GM18873 (cell line): ENCODE measurements at regions not wholly inside any gene's neighbourhood (a gene's known extent, or its start where the extent isn't known, plus 50 kb on each side); places are given as distances from the start of the nearest gene placed in this dataset.

Experiments
- ATAC-seq: cut with Tn5 transposase; IDR thresholded peaks from one replicate; pipeline ENCODE4 v1.9.1; 2021; ENCODE audit warnings: mild to moderate bottlenecking, moderate library complexity, moderate number of reproducible peaks; ENCODE audit not compliant: unreplicated experiment, low FRiP score

DNA sequence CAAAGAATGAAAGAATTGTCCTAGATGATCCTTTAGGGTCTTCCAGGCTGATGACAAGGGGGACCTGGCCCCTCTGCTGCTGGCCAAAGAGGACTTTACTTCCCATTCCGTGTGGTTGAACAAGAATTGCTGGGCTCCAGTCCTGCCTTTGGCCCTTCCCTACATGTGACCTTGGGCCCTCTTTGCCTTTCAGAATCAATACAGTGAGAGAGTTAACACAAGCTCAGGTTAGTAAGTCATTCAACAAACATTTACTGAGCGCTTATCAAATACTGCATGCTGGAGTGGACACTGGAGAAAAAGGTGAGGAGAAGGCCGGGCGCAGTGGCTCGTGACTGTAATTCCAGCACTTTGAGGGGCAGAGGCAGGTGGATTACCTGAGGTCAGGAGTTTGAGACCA is 113.1 kb downstream of the C9orf50 start:
- ATAC-seq = no peak

DNA sequence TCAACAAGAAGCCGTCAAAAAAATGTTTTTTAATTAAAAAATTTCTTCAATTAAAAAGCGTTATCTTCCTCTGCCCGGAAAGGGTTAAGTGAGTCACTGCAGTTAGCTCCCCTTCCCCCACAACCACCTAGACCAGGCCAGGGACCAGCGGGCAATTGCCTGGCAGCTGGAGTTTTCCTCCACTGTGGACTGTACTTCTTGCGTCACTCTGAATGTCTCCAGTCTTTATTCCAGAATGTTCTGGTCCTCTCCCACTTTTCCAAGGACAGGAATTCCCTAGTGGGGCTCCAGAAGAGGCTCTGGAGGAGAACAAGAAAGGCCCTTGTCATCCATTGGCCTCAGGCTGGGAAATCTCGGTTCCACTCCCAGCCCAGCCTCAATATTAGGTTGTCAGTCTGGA is 114.0 kb downstream of the C9orf50 start:
- no peak for ATAC-seq

DNA sequence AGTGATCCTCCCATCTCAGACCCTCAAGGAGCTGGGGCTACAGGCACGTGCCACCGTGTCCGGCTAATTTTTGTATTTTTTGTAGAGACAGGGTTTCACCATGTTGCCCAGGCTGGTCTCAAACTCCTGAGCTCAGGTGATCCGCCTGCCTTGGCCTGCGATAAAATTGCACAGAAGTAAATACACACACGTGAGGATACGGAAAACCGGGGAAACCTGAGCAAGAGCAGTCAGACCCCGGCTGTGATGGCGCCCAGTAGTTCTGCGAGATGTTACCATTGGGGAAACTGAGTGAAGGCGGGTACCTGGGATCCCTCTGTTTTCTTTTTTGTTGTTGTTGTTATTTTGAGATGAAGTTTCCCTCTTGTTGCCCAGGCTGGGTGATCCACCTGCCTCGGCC is 114.9 kb downstream of the C9orf50 start:
- ATAC-seq = no peak

DNA sequence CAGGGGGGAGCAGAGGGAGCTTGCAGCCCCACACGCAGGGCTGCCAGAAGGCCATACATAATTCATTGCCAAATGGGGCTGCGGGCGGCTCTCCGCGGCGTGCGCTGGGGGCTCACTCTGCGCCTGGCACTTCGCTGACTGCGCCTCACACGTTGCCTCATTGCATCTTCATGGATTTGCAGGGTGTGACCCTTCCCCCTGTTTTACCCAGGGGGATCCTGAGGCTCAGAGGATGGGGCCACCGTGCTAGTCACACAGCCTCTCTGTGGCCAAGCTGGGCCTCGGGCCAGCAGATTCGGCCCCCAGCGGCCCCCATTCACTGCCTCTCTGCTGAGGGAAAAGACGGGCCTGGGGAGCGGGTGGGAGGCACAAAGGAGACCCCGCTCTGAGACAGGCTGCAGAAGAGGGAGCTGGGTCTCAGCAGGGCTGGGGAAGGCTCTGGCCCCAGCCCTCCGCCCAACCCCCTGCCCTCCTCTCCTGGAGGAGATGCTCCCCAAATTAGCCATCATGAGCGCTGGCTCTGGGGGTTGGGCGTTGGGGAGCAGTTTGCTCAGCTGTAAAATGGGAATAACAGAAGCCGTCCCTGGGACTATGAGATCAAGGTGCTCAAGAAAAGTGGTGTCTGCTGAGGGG is 115.5 kb downstream of the C9orf50 start:
- no peak for ATAC-seq

DNA sequence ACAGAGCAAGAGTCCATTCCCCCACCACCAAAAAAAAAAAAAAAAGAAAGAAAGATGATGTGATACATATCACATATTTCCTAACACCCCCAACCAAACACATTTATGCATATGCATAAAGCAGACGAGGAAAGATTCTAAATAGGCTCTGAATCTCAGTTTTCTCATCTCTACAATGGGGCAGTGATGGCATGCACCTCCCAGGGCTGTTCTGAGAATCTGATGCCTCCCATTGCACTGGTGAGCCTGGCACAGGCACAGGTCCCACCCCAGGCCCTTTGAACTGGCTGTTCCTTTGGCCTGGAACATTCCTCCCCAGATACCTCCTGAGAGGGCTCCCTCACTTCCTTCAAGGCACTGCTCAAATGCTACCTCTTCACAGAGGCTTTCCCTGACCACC is 116.5 kb downstream of the C9orf50 start:
- ATAC-seq = no peak

DNA sequence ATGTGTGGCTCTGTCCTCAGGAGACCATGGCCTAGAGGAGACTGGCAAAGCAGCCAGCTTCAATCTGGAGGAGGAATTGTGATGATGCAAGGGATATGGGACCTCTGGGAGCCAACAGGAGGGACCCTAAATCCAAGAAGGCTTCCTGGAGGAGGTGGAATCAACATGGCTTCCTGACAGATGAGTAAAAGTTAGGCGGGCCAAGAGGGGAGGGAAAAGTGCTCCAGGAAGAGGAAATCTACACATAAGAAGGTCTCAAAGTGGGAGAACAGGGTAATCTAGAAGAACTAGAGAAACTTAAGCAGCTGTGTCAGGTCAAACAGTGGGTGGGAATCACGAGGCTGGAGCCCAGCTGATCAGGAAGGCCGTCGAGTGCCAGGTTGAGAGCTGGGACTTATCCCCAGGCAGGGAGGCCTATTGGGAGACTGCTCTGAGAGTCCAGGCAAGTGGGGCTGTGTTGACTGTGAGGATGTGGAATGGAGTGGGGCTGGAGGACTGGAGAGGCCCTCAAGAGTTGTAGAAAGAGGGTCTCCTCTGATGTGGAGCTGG is 119.1 kb downstream of the C9orf50 start:
- no peak for ATAC-seq

DNA sequence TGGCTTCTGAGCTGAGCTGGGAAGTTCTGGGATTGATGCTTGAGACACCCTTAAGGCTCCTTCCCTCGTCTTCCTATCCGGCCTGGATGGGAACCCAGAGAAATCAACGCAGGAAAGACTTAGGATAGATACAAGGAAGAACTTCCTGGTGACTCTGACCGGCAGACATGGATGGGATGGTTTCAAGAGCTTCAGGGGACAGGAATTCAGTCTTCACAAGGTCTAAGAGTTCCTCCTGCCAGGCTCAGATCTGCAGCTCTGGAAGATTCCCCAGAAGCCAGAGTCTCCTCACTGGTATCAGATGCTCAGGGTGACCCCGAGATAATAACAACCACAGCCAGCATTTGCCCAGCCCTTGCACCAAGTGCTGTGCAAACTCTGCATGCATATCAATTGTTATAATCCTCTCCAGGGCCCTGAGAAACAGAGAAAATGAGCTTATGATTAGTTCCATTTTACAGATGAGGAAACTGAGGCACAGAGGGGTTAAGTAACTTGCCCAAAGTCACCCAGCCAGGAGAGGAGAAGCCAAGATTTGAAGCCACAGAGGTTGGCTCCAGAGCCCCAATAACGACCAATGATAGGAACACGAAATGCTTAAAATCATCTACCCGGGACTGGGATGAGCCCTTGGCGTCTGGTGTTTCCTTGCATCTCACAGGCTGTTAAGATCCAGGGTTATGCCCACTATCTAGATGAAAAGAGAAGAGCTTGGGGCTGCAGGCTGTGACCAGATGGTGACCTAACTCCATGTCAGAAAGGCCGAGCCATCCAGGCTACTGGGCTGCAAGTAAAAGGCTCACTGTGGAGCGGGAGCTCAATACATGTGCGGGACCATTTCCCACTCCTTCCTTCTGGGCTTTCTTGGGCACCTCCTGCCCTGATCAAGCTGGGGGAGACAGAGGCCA is 119.8 kb downstream of the C9orf50 start:
- ATAC-seq = no peak

DNA sequence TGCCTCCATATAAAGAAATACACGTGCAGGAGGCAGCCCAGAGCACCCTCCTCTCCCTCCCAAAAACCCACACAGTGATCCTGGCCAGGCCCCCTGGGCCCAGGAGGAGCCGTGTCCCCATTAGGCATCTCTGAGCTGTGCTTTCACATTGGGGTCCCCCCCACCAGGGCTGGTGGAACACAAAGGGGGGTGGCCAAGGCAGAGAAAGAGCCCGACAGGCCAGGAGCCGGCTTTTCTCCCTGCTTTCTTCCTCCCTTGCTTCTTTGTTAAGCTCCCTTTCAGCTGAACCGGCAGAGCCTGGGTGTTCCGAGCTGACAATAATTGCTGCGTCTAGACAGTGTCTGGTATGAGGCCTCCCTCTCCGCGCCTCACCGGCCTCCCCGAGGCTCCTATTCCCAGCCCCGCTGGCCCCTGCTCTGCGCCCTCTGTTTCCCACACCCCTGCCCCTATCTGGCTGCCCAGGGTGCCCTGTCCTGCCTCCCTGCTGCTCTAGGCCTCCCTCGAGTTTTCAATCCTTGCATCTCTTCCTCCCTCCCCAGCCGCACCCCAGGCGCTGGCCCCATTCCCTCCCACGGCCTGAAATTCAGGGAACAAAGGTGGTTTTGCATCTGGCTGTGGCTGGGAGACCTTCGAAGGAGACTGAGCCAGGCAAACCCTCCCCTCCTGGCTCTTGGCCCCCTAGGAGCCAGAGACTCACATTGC is 120.6 kb downstream of the C9orf50 start:
- ATAC-seq = no peak

DNA sequence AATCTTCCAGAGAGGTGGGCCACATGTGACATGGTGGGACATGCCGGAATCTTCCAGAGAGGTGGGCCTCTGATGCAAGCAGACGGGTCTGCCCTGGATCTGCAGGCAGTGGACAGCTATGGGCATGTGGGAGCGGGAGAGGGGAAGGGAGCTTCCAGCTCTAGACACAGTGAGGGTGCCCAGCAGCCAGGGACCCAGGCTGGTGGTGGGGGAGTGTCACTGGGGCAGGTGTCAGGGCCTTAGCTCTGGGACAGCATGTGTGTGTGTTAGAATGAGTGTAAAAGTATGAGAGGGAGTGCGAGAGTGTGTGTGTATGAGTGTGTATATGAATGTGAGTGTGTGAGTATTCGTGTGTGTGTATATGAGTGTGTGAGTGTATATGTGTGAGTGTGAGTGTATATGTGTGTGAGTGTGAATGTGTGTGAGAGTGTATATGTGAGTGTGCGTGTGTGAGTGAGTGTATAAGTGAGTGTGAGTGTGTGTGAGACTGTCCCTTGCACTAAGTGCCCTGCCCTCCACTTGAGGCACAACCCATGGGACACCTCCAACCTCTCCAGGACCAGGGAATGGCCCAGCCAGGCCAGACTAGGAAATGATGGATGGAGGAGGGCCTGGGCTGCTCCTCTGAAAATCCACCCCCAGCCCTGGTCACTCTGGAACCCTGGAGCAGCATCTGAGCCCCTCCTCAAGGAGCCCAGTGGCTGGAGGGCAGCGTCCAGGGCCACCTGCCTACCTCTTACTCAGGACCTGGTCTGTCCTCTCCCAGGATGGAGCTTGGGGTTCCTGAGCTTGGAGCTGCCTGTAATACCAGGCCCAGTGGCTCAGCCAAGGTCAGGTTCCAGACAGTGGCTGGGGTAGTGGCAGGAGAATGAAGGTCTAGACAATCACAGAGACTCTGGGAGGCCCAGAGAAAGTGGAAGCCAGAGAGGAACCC is 122.2 kb downstream of the C9orf50 start:
- ATAC-seq = no peak

DNA sequence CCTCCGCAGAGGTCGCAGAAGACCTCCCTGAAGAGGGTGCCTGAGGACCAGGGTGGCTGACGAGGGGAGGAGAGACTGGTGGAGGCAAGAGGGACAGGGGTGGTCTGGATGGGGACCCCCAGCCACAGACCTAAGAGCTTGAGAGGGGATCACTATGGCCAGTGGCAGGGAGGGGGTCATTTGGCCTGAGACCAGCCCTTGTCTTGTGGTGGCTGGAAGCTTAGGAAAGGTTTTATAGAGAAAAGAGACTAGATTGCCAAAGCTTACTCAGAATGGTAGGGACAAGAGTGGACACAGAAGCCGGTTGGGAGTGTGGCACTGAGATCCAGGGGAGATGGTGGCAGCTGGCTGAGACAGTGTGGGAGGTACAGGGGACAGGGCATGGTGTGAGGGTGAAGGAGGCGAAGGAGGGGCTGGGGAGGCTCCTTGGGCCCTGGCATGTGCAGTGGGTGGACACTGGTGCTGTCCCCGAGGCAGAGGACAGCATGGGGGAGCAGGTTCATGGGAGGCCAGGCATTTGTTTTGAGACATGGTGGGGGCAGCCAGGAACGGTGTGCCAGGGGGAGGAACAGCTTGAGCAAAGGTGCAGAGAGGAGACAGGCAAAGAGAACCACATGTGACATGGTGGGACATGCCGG is 123.0 kb downstream of the C9orf50 start:
- no peak for ATAC-seq

DNA sequence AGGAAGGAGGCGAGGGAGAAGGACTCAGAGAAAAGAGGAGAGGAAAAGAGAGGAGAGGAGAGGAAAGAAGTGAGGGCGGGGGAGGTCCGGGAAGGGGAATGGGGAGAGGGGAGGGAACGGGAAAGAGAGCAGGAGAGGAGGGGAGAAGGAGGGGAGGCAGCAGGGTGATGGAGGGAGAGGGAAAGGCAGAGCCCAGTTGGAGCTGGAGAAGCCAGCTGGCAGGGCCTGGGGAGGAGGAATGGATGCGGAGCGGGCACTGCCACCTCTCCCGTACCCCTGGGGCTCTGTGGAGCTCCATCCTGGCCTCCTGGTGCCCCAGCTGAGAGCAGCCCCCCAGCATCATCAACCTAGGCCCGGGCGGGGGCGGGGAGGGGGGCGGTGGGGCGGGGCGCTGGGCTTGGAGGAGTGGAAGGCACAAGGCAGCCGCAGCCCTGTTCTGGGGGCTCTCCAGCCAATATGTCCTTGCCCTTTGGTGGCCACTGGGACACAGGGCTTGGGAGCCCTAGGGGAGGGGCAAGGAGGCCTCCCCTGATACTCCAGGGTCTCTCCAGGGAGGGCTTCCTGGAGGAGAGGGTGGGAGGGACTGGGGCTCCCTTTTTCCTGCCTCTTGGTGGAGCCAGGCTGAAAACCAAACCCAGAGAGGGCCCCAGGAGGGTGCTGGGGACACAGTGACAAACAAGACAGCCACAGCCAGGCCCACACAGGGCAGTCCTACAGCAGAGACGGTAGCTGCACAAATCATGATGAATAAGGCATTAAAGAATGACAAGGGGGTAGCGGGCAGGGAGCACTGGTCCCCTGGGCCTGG is 123.7 kb downstream of the C9orf50 start:
- no peak for ATAC-seq

DNA sequence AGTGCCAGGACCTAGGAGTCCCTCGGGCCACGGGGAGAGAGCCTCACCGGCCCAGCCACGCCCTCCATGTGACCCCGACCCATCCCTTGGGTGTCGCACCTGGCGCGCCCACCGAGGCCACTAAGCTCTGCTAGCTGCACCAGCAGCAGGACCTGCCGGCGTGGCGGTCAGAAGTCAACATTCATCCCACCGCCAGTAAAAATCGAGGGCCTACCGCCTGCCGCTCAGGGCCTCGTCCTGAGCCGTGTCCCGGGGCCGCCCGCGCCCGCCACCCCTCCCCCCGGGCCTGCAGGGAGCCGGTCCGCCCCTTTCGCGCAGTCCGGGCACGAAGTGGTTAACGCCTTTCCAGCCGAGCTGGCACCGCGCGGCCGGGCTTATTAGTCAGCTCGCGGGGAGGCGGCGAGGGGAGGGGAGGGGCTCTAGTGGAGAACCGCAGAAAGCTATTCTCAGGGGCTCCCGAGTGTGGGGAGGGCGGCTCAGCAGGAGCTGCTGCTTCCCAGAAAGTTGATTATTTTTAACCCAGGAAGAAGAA is 124.4 kb downstream of the C9orf50 start:
- no peak for ATAC-seq

DNA sequence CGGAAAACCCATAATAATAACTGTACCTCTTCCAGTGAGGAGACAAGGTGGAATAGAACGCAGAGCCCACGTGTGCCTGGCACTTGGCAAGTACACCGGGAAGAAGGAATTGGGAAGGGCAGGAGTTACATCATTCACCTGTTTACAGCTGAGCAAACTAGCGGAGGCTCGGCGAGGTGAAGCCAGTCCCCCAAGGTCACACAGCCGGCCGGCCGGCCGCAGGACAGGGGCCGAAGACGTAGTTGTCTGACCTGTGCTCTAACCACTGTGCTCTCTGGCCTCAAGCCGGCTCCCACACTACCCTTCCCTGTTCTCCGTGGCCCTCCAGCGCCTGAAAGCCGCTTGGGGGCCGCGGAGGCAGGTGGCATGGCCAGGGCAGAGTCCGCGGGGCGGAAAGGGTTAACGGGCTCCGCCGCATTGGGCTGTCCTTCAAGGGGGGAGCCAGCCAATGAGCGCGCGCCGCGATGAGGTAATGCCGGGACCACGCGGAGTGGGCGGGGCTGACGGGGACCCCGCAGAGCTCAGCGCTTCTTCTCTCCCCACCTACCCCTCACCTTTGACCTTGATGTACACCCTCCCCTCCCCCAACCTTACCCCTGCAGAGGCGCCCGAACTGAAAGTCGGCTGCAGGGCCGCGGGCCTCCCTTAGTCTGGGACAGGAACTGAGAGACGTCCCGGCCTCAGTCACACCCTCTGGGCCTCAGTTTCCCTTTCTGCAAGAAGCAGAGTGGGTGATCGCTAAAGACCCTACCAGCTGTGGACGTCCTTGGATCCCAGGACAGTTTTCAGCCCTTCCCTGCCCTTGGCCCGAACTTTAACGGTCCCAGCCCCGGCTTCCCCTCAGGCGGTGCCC is 125.1 kb downstream of the C9orf50 start:
- no peak for ATAC-seq

DNA sequence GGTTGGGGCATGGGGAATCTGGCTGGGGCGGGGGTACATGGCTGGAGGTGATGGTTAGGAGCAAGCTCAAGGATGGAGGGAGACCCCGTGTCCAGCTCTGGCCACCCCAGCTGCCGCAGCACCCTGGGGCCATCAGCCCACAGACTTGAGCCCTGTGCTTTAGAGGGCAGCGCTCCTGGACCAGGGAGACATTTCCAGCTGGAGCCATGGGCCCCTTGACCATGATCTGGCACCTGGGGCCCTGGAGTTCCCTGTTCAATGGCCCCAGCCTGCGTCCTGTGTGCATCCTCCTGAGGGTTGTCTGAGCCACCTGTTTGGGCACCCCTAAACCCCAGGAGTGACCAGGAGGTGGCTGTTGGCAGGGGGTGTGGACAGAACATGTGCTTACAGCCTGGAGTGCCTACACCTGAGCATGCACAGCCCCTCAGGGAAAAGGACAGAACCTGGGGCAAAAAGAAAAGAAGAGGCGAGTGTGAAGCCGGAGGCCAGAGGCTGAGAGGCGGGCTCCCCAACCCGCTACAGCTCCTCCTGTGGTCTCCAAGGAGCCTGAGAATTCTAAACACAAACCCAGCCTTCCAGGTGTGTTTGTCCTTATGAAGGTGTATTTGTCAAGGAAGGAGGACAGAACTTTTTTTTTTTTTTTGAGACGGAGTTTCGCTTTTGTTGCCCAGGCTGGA is 126.7 kb downstream of the C9orf50 start:
- no peak for ATAC-seq

DNA sequence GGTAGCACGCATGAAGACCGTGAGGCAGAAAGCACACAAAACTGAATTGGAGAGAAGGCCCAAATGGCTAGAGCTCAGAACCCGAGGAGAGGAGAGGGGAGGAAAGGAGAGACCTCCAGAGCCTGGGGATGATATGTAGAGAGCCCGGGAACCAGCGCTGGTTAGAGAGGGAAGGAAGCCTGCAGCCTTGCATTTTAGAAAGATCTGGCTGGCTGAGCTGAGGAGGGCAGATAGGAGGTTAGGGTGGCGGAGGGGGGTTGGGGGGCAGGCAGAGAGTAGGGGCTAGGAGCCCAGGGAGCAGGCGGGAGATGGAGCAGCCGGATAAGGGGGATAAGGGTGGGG is 127.2 kb downstream of the C9orf50 start:
- no peak for ATAC-seq

DNA sequence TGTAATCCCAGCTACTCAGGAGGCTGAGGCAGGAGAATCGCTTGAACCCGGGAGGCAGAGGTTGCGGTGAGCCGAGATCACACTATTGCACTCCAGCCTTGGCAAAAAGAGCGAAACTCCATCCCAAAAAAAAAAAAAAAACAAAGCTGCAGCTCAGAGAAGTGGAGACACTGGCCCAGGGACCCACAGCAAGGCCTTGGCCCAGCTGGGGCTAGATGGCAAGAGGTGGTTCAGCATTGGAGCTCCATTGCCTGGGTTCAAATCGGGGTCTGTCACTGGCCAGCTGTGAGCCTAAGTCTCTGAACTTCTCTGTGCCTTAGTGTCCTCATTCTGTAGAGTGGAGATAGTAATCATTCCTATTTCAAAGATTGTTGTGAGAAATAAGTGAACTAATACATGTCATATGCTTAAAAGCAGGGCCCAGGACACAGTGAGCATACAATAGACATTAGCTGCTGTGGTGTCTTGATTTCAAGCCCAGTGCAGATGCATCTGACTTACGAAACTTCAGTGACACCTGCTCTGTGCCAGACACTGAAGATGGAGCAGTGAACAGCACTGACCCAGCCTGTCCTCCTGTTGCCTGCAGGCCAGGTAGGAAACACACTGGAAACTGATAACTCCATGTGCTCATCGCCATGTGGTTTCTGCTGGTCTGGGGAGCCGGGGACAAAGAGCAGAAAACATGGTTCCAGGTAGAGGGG is 127.7 kb downstream of the C9orf50 start:
- ATAC-seq = no peak

DNA sequence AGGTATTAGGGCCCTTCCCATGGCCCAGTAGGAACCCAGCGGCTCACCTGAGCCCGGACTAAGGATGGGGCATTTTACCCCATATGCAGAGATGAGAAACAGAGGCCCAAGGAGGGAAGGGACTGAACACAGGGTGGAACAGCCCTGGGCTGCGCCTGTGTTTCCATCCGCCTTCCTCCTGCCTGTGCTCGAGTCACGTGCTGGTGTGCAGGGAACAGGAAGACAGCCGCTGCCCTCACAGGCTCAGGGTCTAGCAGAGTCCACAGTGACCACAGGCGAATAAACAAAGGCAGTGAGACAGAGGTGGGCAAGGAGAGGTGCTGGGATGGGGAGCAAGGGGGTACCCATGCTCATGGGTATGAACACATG is 129.4 kb downstream of the C9orf50 start:
- ATAC-seq = no peak
